ENCODE measurements at regions not wholly inside any gene's neighbourhood (a gene's known extent, or its start where the extent isn't known, plus 50 kb on each side); places are given as distances from the start of the nearest gene placed in this dataset.

- TF ChIP-seq CTCF (IDR thresholded peaks at IDR 0.05) (no peak), ZFX (IDR thresholded peaks at IDR 0.05; ENCODE audit: borderline replicate concordance) (no peak)
These were observed 713.1 kb downstream of the SI start for GRCh38 chr3:164365242-164365641.
